Natural killer cell (primary cell): ENCODE measurements at regions not wholly inside any gene's neighbourhood (a gene's known extent, or its start where the extent isn't known, plus 50 kb on each side); places are given as distances from the start of the nearest gene placed in this dataset.
"Not testable (repeated sequence)": the region's sequence is repeated elsewhere in the genome, so short reads cannot be mapped to it uniquely, and the experiment has no call there.

ENCODE experiments used
- ATAC-seq, 3 donors: fragments of 150-1000 bp in 2 of 3; fragments of 200-7000 bp in 1 of 3; cut with Tn5 transposase; 1 replicate in 1 of 3; 2 replicates in 2 of 3; pipeline ENCODE4 v1.10.0; 2021; ENCODE audit warnings: mild to moderate bottlenecking in 2 of 3, moderate library complexity in 2 of 3
- DNase-seq, 2 donors: peaks; one replicate each; pipeline versions ENCODE4 v3.0.0 to v3.0.0-alpha.2; 2013 to 2021; ENCODE audit warnings: mixed read lengths in 1 of 2
- H3K27ac ChIP-seq: one replicate; pipeline ENCODE4 v1.5.1; 2013; ENCODE audit warnings: mild to moderate bottlenecking, low read length
- H3K27me3 ChIP-seq: one replicate; pipeline ENCODE4 v1.6.1; 2013; ENCODE audit warnings: low read length; ENCODE audit not compliant: control insufficient read depth, insufficient read depth
- H3K36me3 ChIP-seq: one replicate; pipeline ENCODE4 v1.6.1; 2013; ENCODE audit warnings: low read length; ENCODE audit not compliant: control insufficient read depth, insufficient read depth
- H3K4me1 ChIP-seq: one replicate; pipeline ENCODE4 v1.6.1; 2013; ENCODE audit warnings: low read length; ENCODE audit not compliant: control insufficient read depth, insufficient read depth
- H3K4me3 ChIP-seq: one replicate; pipeline ENCODE4 v1.5.1; 2013; ENCODE audit warnings: low read length
- H3K9me3 ChIP-seq: one replicate; pipeline ENCODE4 v1.6.1; 2013; ENCODE audit warnings: low read length; ENCODE audit not compliant: control insufficient read depth, insufficient read depth
- H3K27ac Mint-ChIP-seq, 2 donors: one replicate each; pipeline ENCODE4 v1.8.0; 2022; ENCODE audit warnings: mild to moderate bottlenecking in 2 of 2, mixed read lengths in 2 of 2, moderate library complexity in 1 of 2
- H3K27me3 Mint-ChIP-seq, 2 donors: one replicate each; pipeline ENCODE4 v1.8.0; 2022; ENCODE audit warnings: low read depth in 2 of 2, mixed read lengths in 2 of 2
- H3K36me3 Mint-ChIP-seq: one replicate; pipeline ENCODE4 v1.8.0; 2022; ENCODE audit warnings: mixed read lengths
- H3K4me1 Mint-ChIP-seq, 2 donors: one replicate each; pipeline ENCODE4 v1.8.0; 2022; ENCODE audit warnings: mixed read lengths in 2 of 2
- H3K4me3 Mint-ChIP-seq: one replicate; pipeline ENCODE4 v1.8.0; 2022; ENCODE audit warnings: mild to moderate bottlenecking, moderate library complexity, mixed read lengths
- H3K9me3 Mint-ChIP-seq, 2 donors: one replicate each; pipeline ENCODE4 v1.8.0; 2022; ENCODE audit warnings: mixed read lengths in 2 of 2
- CTCF ChIP-seq: fragments of 200-600 bp; IDR thresholded peaks from one replicate; pipeline ENCODE4 v1.8.0; 2022; ENCODE audit warnings: antibody characterized with exemption
- whole genome bisulfite sequencing: methylation state at CpG from one replicate; pipeline ENCODE4 v1.1.7; 2013; ENCODE audit warnings: missing lambda C conversion rate; ENCODE audit not compliant: insufficient coverage; 5-methylcytosine and 5-hydroxymethylcytosine counted together
- intact Hi-C: fragments of 100-400 bp; cut with micrococcal nuclease; formaldehyde crosslinking; loops from one replicate; pipeline ENCODE4 v1.14.2; 2022

- Mint-ChIP-seq H3K27ac (no peak overlapping the region), H3K36me3 (peaks cover 5% of the 10 kb centered on the region), H3K27me3 (no peaks in the 10 kb centered on the region), H3K4me3 (no peak overlapping the region), H3K9me3 (peaks cover 3 to 4% of the 10 kb centered on the region in 2 donors), H3K4me1 (no peaks in the 10 kb centered on the region)
- no peak overlapping the region for H3K27ac ChIP-seq
- no peak for TF ChIP-seq CTCF
- intact Hi-C loops, result no loop called here
- ATAC-seq (no peak), DNase-seq (no peak)
- no peaks in the 10 kb centered on the region for H3K27me3 ChIP-seq
- 80% methylated on average over 1 of the region's 4 CpGs for WGBS
- H3K4me3 ChIP-seq, result no peak overlapping the region
- H3K4me1 ChIP-seq, result no peaks in the 10 kb centered on the region
- H3K36me3 ChIP-seq, result no peaks in the 10 kb centered on the region
- no peaks in the 10 kb centered on the region for H3K9me3 ChIP-seq
Measured at GRCh38 chr4:74567981-74568380, 123.0 kb downstream of the AREG start.

- Histone ChIP-seq H3K9me3 (no peaks in the 10 kb centered on the region), H3K36me3 (no peaks in the 10 kb centered on the region), H3K27ac (no peak overlapping the region), H3K4me3 (no peak overlapping the region), H3K27me3 (no peaks in the 10 kb centered on the region), H3K4me1 (no peaks in the 10 kb centered on the region)
- Mint-ChIP-seq H3K9me3 (peaks cover 0 to 6% of the 10 kb centered on the region in 2 donors), H3K27me3 (no peaks in the 10 kb centered on the region), H3K4me1 (no peaks in the 10 kb centered on the region), H3K4me3 (no peak overlapping the region), H3K36me3 (no peaks in the 10 kb centered on the region), H3K27ac (no peak overlapping the region)
- DNase-seq (no peak), ATAC-seq (no peak)
- intact Hi-C loops, result no loop called here
- WGBS, result 56% methylated on average over 1 of the region's 3 CpGs
- TF ChIP-seq CTCF, result no peak
Measured at GRCh38 chr4:74570095-74570494, 125.2 kb downstream of the AREG start.

GRCh38 chr4:74578329-74578728 lies 133.4 kb downstream of the AREG start:
- no peaks in the 10 kb centered on the region for H3K36me3 ChIP-seq
- ATAC-seq (no peak), DNase-seq (no peak)
- TF ChIP-seq CTCF, result no peak
- no peak overlapping the region for H3K27ac ChIP-seq
- Mint-ChIP-seq H3K27me3 (no peaks in the 10 kb centered on the region), H3K4me3 (no peak overlapping the region), H3K9me3 (peaks cover 0 to 4% of the 10 kb centered on the region in 2 donors), H3K36me3 (no peaks in the 10 kb centered on the region), H3K27ac (no peak overlapping the region), H3K4me1 (no peaks in the 10 kb centered on the region)
- H3K4me1 ChIP-seq, result no peaks in the 10 kb centered on the region
- no peaks in the 10 kb centered on the region for H3K27me3 ChIP-seq
- no peaks in the 10 kb centered on the region for H3K9me3 ChIP-seq
- H3K4me3 ChIP-seq, result no peak overlapping the region
- intact Hi-C loops, result no loop called here

- WGBS, result 86% methylated on average over 19 of the region's 19 CpGs
- intact Hi-C loops, result not testable (repeated sequence)
Measured at GRCh38 chr4:74578865-74579264, 133.9 kb downstream of the AREG start.

More at GRCh38 chr4:74578865-74579264, 133.9 kb downstream of the AREG start:
- not testable (repeated sequence) for H3K36me3 ChIP-seq, H3K4me1 ChIP-seq, DNase-seq, H3K36me3 Mint-ChIP-seq, H3K27ac ChIP-seq, H3K27me3 ChIP-seq, H3K4me3 ChIP-seq, H3K9me3 Mint-ChIP-seq, H3K27ac Mint-ChIP-seq, H3K4me3 Mint-ChIP-seq, H3K27me3 Mint-ChIP-seq, H3K9me3 ChIP-seq, H3K4me1 Mint-ChIP-seq, ATAC-seq
